ENCODE measurements at regions not wholly inside any gene's neighbourhood (a gene's known extent, or its start where the extent isn't known, plus 50 kb on each side); places are given as distances from the start of the nearest gene placed in this dataset.

- no peak for DNase-seq
Measured at GRCh38 chr6:170178561-170179477, 112.1 kb downstream of the DLL1 start.

- no peak for DNase-seq
Measured at GRCh38 chr6:170177772-170178560, 112.9 kb downstream of the DLL1 start.

- no peak for DNase-seq
Measured at GRCh38 chr6:170176898-170177771, 113.7 kb downstream of the DLL1 start.

GRCh38 chr6:170176136-170176897, 114.6 kb downstream of the DLL1 start:
- DNase-seq = no peak

GRCh38 chr6:170175644-170176135, 115.2 kb downstream of the DLL1 start:
- no peak for DNase-seq

GRCh38 chr6:170174771-170175643, 115.9 kb downstream of the DLL1 start:
- no peak for DNase-seq

GRCh38 chr6:170174124-170174770, 116.6 kb downstream of the DLL1 start:
- DNase-seq = no peak

GRCh38 chr6:170173335-170173881, 117.5 kb downstream of the DLL1 start:
- no peak for DNase-seq

- DNase-seq = no peak
Measured at GRCh38 chr6:170172825-170173256, 118.0 kb downstream of the DLL1 start.

GRCh38 chr6:170172392-170172791, 118.5 kb downstream of the DLL1 start:
- no peak for DNase-seq

- no peak for DNase-seq
Measured at GRCh38 chr6:170167657-170168159, 123.2 kb downstream of the DLL1 start.

GRCh38 chr6:170166511-170167122, 124.3 kb downstream of the DLL1 start:
- no peak for DNase-seq

- no peak for DNase-seq
Measured at GRCh38 chr6:170165471-170166117, 125.3 kb downstream of the DLL1 start.

- no peak for DNase-seq
Measured at GRCh38 chr6:170165085-170165470, 125.8 kb downstream of the DLL1 start.

GRCh38 chr6:170164271-170164900, 126.5 kb downstream of the DLL1 start:
- DNase-seq = no peak

GRCh38 chr6:170163405-170164170, 127.3 kb downstream of the DLL1 start:
- DNase-seq = no peak

Data from renal pelvis (tissue), 1 donor.